RKO (cell line): ENCODE measurements at regions not wholly inside any gene's neighbourhood (a gene's known extent, or its start where the extent isn't known, plus 50 kb on each side); places are given as distances from the start of the nearest gene placed in this dataset.
A peak's percentile ranks its signal among the peaks of the same experiment; 100 is the strongest.

Experiments used
- DNase-seq: peaks from one replicate; pipeline ENCODE4 v3.0.0-alpha.2; 2016; ENCODE audit warnings: low spot score

- DNase-seq: no peak
Observed at GRCh38 chr7:41130561-41131236, 572.2 kb downstream of the INHBA start.

GRCh38 chr7:41130086-41130485, 572.8 kb downstream of the INHBA start:
- no peak for DNase-seq

GRCh38 chr7:41125343-41125742, 577.5 kb downstream of the INHBA start:
- no peak for DNase-seq

GRCh38 chr7:41122256-41122987, 580.5 kb downstream of the INHBA start:
- DNase-seq: no peak

DNA sequence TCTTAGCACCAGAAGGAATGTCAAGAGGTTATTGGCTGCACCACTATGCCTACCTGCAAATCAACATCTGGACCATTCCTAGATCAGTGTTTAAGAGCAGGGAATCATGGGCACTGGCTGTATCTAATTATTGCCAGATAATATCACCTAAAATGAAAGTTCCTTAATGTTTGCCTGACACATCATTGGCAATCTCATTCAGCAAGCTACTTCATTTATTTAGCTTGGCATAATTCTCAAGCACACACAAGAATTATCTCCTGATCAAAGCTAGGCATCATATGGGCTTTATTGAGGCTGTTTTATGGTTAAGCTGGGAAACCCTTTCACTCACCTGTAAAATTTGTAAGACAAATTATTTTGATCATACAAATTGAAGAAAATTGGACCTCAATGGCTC, 581.7 kb downstream of the INHBA start:
- DNase-seq: no peak

- no peak for DNase-seq
Observed at GRCh38 chr7:41118486-41118885, 584.4 kb downstream of the INHBA start.

- no peak for DNase-seq
Observed at GRCh38 chr7:41117431-41117830, 585.5 kb downstream of the INHBA start.

DNA sequence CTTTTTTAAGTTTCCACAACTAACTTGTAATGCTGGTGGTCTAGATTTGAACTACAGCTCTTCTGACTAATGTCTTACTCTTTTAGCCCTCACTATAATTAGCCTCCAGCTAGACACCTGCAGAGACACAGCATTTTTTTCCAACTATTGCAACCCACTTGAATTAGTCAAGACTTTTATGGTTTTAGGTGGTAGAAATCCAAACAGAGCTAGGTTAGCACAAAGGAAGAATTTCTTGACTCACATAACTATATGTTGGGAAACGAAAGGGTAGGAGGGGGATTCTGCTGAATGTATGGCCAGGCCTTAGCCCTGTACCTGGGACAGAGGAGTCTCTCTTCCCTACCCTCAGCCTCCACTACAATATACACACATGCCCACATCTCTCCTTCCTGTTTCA, 586.1 kb downstream of the INHBA start:
- no peak for DNase-seq

DNA sequence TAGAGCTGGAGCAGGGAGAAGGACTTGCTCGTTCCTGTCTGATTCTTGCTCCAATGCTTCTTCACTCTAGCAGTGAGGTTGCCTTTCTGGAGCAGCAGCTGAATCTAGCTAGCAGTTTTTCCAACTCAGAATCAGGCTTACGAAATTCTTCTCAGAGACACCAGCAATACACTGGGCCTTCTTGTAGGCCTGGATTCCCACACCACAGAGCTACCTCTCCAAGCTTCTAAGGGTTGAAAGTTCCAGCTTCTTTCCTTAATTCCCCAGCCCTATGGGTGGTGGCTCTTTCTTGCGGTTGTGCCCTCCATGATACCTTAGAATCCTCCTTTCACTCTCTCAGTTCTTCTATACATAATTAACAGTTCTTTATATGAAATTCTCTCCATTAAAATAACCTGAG, 586.6 kb downstream of the INHBA start:
- DNase-seq: no peak

- no peak for DNase-seq
Observed at GRCh38 chr7:41114691-41115090, 588.2 kb downstream of the INHBA start.

DNA sequence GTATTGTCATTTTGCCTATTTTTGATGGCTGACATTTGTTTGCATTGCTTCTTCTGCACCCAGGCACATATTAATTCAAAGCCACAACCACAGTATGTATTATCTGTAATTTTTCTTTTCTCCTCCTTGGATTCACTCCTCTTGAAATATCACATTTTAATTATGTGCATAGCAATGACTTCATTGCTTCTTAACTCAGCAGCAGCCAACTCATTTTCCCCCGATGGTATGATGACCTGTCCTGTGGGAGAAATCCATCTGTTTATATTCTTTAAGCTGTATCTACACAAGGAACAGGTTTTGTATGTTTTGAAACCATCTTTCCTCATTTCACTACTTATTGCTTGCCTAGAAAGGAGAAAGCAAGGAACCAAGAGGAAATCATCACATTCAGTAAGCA, 588.8 kb downstream of the INHBA start:
- no peak for DNase-seq

- DNase-seq: no peak
Observed at GRCh38 chr7:41113719-41114118, 589.2 kb downstream of the INHBA start.

GRCh38 chr7:41110186-41110585, 592.7 kb downstream of the INHBA start:
- no peak for DNase-seq

DNA sequence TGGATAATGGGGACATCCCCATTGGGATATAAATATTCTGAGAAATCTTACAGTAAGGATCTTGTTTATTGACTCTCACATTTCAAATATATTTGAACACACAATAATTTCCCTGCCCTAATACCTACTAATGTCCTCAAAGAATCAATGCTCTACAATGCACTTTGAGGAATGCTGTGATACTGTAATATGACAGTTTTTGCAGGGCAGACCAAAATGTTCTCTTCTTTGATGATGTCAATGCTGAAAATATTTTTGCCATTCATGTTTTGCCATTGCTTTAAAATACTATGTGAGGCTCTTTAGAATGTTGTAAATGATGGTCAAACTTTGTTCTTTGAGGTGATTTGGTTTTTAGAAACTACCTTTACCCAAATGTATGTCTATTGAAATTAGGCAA, 594.1 kb downstream of the INHBA start:
- no peak for DNase-seq

DNA sequence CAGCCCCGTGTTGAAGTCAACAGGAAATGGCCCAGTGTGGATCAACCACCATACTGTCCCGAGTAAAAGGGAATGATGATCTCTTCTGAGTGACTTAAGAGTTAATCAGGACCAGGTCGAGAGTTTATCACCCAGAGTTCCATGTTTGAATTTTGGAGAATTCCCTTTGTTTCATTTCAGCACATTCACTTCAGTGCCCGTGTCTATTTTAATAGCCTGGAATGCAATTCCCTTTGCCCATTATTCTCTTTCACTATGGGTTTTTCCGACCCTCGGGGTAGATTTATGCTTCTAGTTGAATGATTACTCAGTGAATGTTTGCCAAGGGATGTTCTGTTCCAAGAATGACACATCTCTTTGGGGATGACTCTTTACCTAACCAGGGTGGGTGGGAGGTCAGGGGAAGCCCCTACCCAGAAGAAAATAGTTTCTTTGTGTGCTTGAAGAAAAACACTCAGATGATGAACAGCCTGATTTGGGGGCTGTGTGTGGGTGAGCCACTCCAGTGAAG, 594.9 kb downstream of the INHBA start:
- DNase-seq: no peak

DNA sequence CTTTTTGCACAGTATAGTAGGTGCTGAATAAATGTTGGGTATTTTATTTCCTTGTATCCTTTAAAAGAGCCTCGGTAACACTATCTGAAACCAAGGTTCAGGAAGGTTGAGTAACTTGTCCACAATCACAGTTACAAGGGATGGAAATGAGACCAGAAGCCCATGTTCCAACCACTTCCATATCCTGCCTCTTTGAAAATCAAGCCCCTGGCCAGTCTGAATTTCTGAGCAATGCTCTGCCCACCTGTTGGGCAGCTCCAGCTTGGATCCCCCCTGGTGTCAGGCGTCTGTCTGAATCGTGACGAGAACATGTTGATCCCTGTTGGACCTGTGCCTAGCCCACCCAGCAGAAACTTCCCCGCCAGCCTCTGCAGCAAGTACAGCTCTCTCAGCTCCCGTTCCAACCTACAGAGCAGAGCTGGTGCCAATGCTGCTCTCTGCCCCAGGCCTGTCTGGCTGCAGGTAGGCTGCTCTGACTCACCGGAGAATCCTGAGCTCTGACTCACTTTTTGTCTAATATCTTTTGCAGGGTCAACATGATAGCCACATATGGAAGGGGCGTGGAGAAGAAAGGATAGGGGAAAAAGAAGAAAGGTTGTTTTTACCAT, 595.5 kb downstream of the INHBA start:
- DNase-seq: no peak

DNA sequence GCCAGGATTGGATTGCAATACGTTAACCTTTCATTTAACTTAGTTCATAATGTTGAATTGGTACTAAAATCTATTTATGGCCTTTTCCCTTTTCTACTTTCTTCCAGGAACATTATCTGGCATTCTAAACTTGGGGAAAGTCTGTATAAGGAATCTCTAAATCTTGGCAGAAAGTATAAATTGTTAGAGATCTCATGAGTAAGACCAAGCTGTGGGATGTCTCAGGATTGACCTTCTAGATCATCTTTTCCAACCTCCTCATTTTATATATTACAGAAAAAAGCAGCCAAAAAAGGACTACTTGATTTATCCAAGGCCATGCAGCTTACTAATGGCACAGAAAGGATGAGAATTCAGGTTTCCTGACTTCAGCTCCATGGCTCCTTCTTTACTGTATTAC, 598.3 kb downstream of the INHBA start:
- no peak for DNase-seq

GRCh38 chr7:41103331-41103730, 599.6 kb downstream of the INHBA start:
- DNase-seq: no peak

DNA sequence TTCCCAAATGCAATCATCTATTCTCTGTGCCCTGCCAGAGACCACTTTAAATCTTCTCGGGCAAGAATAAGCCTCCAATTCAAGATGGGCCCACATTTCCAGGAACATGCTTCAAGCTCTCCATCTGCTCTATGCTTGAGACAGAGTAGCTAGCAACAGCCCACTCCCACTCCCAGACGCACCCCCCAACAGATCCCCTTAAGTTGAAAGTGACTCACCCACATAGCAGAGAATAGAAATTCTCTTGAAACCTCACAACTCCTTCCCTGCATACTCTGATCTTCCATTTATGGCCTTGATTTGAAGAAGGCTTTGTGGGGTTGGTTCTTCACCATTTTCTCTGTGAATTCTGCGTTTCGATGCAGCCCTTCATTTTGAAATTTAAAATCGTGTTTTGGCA, 604.0 kb downstream of the INHBA start:
- no peak for DNase-seq

DNA sequence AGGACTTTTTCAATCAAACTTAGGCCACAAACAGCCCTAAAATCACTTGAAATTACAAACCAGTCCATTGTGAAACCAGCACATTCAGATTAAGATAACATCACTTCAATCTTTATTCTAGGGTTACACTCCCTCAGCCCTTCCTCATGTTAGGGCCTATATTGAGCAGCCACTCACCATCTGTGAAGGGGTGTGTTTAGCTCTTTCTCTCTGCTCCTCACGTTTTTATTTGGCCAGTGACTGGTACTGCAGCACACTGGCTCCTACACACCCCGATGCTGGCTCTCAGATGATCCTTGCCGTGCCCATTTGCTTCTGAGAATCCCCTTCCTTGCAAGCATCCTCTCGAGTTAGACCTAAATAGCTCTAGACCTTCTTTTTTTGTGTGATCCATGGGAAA, 604.5 kb downstream of the INHBA start:
- DNase-seq: no peak

DNA sequence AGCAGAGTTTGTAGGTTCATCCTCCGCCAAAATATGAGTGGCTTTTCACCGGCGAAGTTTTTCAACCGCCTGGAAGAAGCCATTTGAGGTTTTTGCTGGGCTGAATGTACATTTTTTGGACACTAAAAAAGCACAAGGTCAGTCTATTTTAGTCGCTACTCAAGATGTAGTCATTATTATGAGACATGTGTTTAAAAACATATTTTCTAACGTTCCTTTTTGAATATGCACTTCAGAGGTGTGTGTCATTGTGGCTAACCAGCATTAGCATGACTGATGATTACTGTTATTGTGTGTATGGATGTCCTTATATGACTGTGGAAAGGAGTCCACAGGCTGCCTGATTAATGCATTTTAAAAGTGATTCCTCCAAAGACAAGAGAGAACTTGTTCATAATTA, 605.4 kb downstream of the INHBA start:
- peak; percentile 0 for DNase-seq

DNA sequence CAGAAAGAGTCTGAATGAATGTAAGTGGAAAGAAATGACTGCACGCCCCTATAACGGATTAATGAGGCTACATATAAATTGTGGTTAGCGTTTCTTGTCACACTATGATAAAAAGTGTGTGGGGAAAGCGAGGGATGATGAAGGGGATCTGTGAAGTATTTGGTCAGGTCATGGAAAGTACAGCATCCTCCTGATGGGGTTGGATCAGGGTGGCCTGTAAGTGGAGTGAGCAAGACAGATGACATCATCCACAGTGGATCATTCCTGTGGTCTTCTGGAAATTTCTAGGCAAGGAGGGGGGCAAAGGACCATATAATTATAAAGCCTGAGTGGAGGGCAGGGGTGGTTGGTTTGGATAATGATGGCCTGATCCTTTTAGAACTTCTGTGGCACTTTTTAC, 606.0 kb downstream of the INHBA start:
- no peak for DNase-seq

GRCh38 chr7:41093141-41093540, 609.7 kb downstream of the INHBA start:
- no peak for DNase-seq
